WTC11 (cell line): ENCODE measurements at regions not wholly inside any gene's neighbourhood (a gene's known extent, or its start where the extent isn't known, plus 50 kb on each side); places are given as distances from the start of the nearest gene placed in this dataset.
A peak's percentile ranks its signal among the peaks of the same experiment; 100 is the strongest.
"Not testable (repeated sequence)": the region's sequence is repeated elsewhere in the genome, so short reads cannot be mapped to it uniquely, and the experiment has no call there.

Source experiments
- ATAC-seq: fragments of 200-7000 bp; cut with Tn5 transposase; 2 replicates; pipeline ENCODE4 v1.10.0; 2021; ENCODE audit warnings: mild to moderate bottlenecking, moderate library complexity
- CTCF ChIA-PET: fragments of 300-600 bp; sonication (Branson Sonifier 250); formaldehyde crosslinking; loops from one replicate; lab custom pipeline; 2021; ENCODE audit warnings: antibody characterized with exemption; lab: Charles Lee
- POLR2A ChIA-PET: fragments of 350-600 bp; sonication (Branson Sonifier 250); formaldehyde crosslinking; loops from one replicate; lab custom pipeline; 2021; ENCODE audit warnings: antibody characterized with exemption; lab: Charles Lee
- DNase-seq: peaks from one replicate; pipeline ENCODE4 v3.0.0; 2021; ENCODE audit warnings: low spot score
- H3K27ac Mint-ChIP-seq: 2 replicates; pipeline ENCODE4 v1.8.0; 2021; ENCODE audit warnings: mixed read lengths
- H3K27me3 Mint-ChIP-seq: 2 replicates; pipeline ENCODE4 v1.8.0; 2021; ENCODE audit warnings: low read depth, mild to moderate bottlenecking, moderate library complexity, mixed read lengths
- H3K36me3 Mint-ChIP-seq: 2 replicates; pipeline ENCODE4 v1.8.0; 2021; ENCODE audit warnings: mixed read lengths
- H3K4me1 Mint-ChIP-seq: 2 replicates; pipeline ENCODE4 v1.8.0; 2022; ENCODE audit warnings: mixed read lengths
- H3K4me3 Mint-ChIP-seq: 2 replicates; pipeline ENCODE4 v1.8.0; 2021; ENCODE audit warnings: mild to moderate bottlenecking, moderate library complexity, mixed read lengths
- H3K9me3 Mint-ChIP-seq: 2 replicates; pipeline ENCODE4 v1.8.0; 2021; ENCODE audit warnings: mixed read lengths
- CTCF ChIP-seq: fragments of 200-600 bp; IDR thresholded peaks from 2 replicates; pipeline ENCODE4 v1.8.0; 2022; ENCODE audit warnings: antibody characterized with exemption
- ETV6 ChIP-seq: sonication (generic); formaldehyde crosslinking; IDR thresholded peaks from 2 replicates; pipeline ENCODE4 v1.8.1; 2022; ENCODE audit warnings: mild to moderate bottlenecking, missing genetic modification reagents
- FOXK1 ChIP-seq: sonication (generic); formaldehyde crosslinking; IDR thresholded peaks from 2 replicates; pipeline ENCODE4 v1.8.0; 2022; ENCODE audit warnings: mild to moderate bottlenecking, moderate library complexity, missing genetic modification reagents
- GRHL2 ChIP-seq: fragments of 250-450 bp; sonication (Bioruptor Pico); IDR thresholded peaks from 2 replicates; pipeline ENCODE4 v1.8.0; 2022; ENCODE audit warnings: mild to moderate bottlenecking, moderate library complexity; ENCODE audit not compliant: insufficient replicate concordance, severe bottlenecking
- NFATC4 ChIP-seq: fragments of 250-450 bp; sonication (Bioruptor Pico); IDR thresholded peaks from 2 replicates; pipeline ENCODE4 v1.9.0; 2021; ENCODE audit warnings: mild to moderate bottlenecking
- PRDM15 ChIP-seq: sonication (generic); formaldehyde crosslinking; IDR thresholded peaks from 2 replicates; pipeline ENCODE4 v1.8.0; 2022; ENCODE audit warnings: missing genetic modification reagents
- RORB ChIP-seq: fragments of 250-450 bp; sonication (Bioruptor Pico); IDR thresholded peaks from 2 replicates; pipeline ENCODE4 v1.9.0; 2021; ENCODE audit warnings: mild to moderate bottlenecking
- TP53 ChIP-seq: sonication (generic); formaldehyde crosslinking; IDR thresholded peaks from 2 replicates; pipeline ENCODE4 v1.8.1; 2023; ENCODE audit warnings: mild to moderate bottlenecking, missing genetic modification reagents
- ZNF121 ChIP-seq: sonication (generic); formaldehyde crosslinking; IDR thresholded peaks from 2 replicates; pipeline ENCODE4 v1.8.0; 2023; ENCODE audit warnings: missing genetic modification reagents
- ZNF232 ChIP-seq: sonication (generic); formaldehyde crosslinking; IDR thresholded peaks from 2 replicates; pipeline ENCODE4 v1.8.0; 2022; ENCODE audit warnings: mild to moderate bottlenecking, missing genetic modification reagents
- ZNF423 ChIP-seq: fragments of 250-450 bp; sonication (Bioruptor Pico); IDR thresholded peaks from 2 replicates; pipeline ENCODE4 v2.1.2; 2022; ENCODE audit warnings: mild to moderate bottlenecking, moderate library complexity
- ZNF532 ChIP-seq: fragments of 250-450 bp; sonication (Bioruptor Pico); IDR thresholded peaks from 2 replicates; pipeline ENCODE4 v1.9.0; 2021; ENCODE audit warnings: mild to moderate bottlenecking, borderline replicate concordance
- TF ChIP-seq, protein P1 (sequence below): sonication (generic); formaldehyde crosslinking; IDR thresholded peaks from 2 replicates; pipeline ENCODE4 v1.8.1; 2023; ENCODE audit warnings: mild to moderate bottlenecking, missing genetic modification reagents

GRCh38 chr9:36462245-36462644 lies 62.2 kb upstream of the RNF38 start:
- no peak for ATAC-seq
- peak overlapping the region; percentile 52 for H3K27ac Mint-ChIP-seq

DNA sequence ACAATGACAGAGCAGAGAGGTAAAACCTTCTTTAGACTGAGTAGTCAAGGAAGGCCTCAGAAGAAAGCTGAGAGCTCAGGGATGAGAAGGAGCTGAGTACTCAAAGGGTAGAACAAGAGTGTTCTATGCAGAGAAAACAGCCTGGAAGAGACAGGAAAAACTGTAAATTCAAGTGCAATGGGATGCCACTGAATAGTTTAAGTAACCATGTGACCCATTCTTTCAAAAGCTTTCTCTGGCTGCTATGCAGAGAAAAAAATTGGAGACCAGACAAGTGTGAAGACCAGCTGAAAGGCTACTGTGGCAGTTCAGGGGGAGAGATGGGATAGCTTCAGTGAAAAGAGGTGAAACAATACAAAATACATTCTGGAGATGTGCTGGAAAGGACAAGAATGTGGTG lies 61.3 kb upstream of the RNF38 start:
- Mint-ChIP-seq H3K9me3 (peaks cover 5% of the 10 kb centered on the region), H3K4me1 (peaks cover 40% of the 10 kb centered on the region), H3K27ac (peak overlapping the region; percentile 3), H3K36me3 (peaks cover 28% of the 10 kb centered on the region), H3K4me3 (no peak overlapping the region), H3K27me3 (no peaks in the 10 kb centered on the region)
- ChIA-PET CTCF (interaction anchor here (0.7 to 2.3 kb wide), 3 partner anchors 11 to 54 kb away, joined by 3 to 13 read pairs (median 4); no protein-coding TSS in a partner anchor), POLR2A (interaction anchor here (1.2 kb wide), 1 partner anchor 25 kb away, joined by 6 read pairs; no protein-coding TSS in a partner anchor)
- DNase-seq = no peak
- no peak for ATAC-seq
- TF ChIP-seq ZNF121 (CRISPR knock-in tag) = no peak
- no peak for TF ChIP-seq GRHL2 (CRISPR knock-in tag)

More at GRCh38 chr9:36462245-36462644, 62.2 kb upstream of the RNF38 start:
- no peaks in the 10 kb centered on the region for H3K27me3 Mint-ChIP-seq
- ChIA-PET POLR2A (no interaction called here), CTCF (no interaction called here)
- peaks cover 28% of the 10 kb centered on the region for H3K36me3 Mint-ChIP-seq
- H3K4me3 Mint-ChIP-seq = no peak overlapping the region
- peaks cover 5% of the 10 kb centered on the region for H3K9me3 Mint-ChIP-seq
- TF ChIP-seq PRDM15 (CRISPR knock-in tag) = no peak
- no peak for TF ChIP-seq ZNF423
- TF ChIP-seq CTCF = no peak
- TF ChIP-seq ZNF232 (CRISPR knock-in tag) = no peak
- TF ChIP-seq, protein P1, sequence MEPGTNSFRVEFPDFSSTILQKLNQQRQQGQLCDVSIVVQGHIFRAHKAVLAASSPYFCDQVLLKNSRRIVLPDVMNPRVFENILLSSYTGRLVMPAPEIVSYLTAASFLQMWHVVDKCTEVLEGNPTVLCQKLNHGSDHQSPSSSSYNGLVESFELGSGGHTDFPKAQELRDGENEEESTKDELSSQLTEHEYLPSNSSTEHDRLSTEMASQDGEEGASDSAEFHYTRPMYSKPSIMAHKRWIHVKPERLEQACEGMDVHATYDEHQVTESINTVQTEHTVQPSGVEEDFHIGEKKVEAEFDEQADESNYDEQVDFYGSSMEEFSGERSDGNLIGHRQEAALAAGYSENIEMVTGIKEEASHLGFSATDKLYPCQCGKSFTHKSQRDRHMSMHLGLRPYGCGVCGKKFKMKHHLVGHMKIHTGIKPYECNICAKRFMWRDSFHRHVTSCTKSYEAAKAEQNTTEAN (CRISPR knock-in tag) = no peak
- TF ChIP-seq NFATC4 (CRISPR knock-in tag) = no peak
- TF ChIP-seq ETV6 (CRISPR knock-in tag) = no peak
- no peak for DNase-seq
- peaks cover 34% of the 10 kb centered on the region for H3K4me1 Mint-ChIP-seq

DNA sequence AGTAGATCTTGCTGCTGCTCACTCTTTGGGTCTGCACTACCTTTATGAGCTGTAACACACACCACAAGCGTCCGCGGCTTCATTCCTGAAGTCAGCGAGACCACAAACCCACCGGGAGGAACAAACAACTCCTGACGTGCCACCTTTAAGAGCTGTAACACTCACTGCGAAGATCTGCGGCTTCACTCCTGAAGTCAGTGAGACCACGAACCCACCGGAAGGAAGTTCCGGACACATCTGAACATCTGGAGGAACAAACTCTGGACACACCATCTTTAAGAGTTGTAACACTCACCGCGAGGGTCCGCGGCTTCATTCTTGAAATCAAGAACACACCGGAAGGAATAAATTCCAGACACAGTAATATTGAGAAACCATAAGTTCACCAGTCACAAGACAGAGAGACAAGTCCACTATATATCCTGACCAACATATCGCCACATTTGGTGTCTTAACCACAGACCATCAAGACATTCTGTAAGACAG lies 58.4 kb upstream of the RNF38 start:
- Mint-ChIP-seq H3K36me3 (peaks cover 22% of the 10 kb centered on the region), H3K4me1 (peaks cover 36% of the 10 kb centered on the region), H3K27ac (peak overlapping the region; percentile 82)
- CTCF ChIA-PET = interaction anchor here (0.9 to 1.4 kb wide), 3 partner anchors 30 to 85 kb away, joined by 3 to 9 read pairs (median 3); no protein-coding TSS in a partner anchor
- H3K9me3 Mint-ChIP-seq, POLR2A ChIA-PET, H3K4me3 Mint-ChIP-seq, H3K27me3 Mint-ChIP-seq, ATAC-seq, DNase-seq: not testable (repeated sequence)

- DNase-seq = no peak
- POLR2A ChIA-PET = no interaction called here
- Mint-ChIP-seq H3K36me3 (peaks cover 16% of the 10 kb centered on the region), H3K27ac (peak overlapping the region; percentile 82), H3K4me1 (peaks cover 36% of the 10 kb centered on the region), H3K9me3 (peaks cover 5% of the 10 kb centered on the region), H3K4me3 (no peak overlapping the region), H3K27me3 (no peaks in the 10 kb centered on the region)
- no peak for ATAC-seq
- CTCF ChIA-PET = interaction anchor here (0.9 to 1.4 kb wide), 3 partner anchors 30 to 84 kb away, joined by 3 to 9 read pairs (median 3); no protein-coding TSS in a partner anchor
- TF ChIP-seq RORB (CRISPR knock-in tag) = no peak
- TF ChIP-seq TP53 (CRISPR knock-in tag) = no peak
- no peak for TF ChIP-seq ZNF532 (CRISPR knock-in tag)
- no peak for TF ChIP-seq FOXK1 (CRISPR knock-in tag)
- TF ChIP-seq PRDM15 (CRISPR knock-in tag) = no peak
These were observed 57.9 kb upstream of the RNF38 start for GRCh38 chr9:36457836-36458429.
